ENCODE measurements at regions not wholly inside any gene's neighbourhood (a gene's known extent, or its start where the extent isn't known, plus 50 kb on each side); places are given as distances from the start of the nearest gene placed in this dataset.

- no peak for TF ChIP-seq CTCF (IDR thresholded peaks at IDR 0.05; ENCODE audit: extremely low read depth, insufficient read depth, missing control alignments)
- in situ Hi-C loops (cut with MboI; ENCODE audit: low pct_unique_long_range_greater_than_20kb, low sequenced_read_pairs, unreplicated experiment), result no loop called here
- no peak for DNase-seq (ENCODE audit: low spot score)
Observed at GRCh38 chr5:167801999-167802398, 489.4 kb upstream of the WWC1 start.

GRCh38 chr5:167802755-167803431, 488.6 kb upstream of the WWC1 start:
- in situ Hi-C loops (cut with MboI; ENCODE audit: low pct_unique_long_range_greater_than_20kb, low sequenced_read_pairs, unreplicated experiment), result no loop called here
- DNase-seq (ENCODE audit: low spot score), result no peak
- TF ChIP-seq CTCF (IDR thresholded peaks at IDR 0.05; ENCODE audit: extremely low read depth, insufficient read depth, missing control alignments), result no peak

- in situ Hi-C loops (cut with MboI; ENCODE audit: low pct_unique_long_range_greater_than_20kb, low sequenced_read_pairs, unreplicated experiment), result no loop called here
- no peak for DNase-seq (ENCODE audit: low spot score)
- no peak for TF ChIP-seq CTCF (IDR thresholded peaks at IDR 0.05; ENCODE audit: extremely low read depth, insufficient read depth, missing control alignments)
Observed at GRCh38 chr5:167804512-167805220, 486.8 kb upstream of the WWC1 start.

- no peak for TF ChIP-seq CTCF (IDR thresholded peaks at IDR 0.05; ENCODE audit: extremely low read depth, insufficient read depth, missing control alignments)
- no peak for DNase-seq (ENCODE audit: low spot score)
- in situ Hi-C loops (cut with MboI; ENCODE audit: low pct_unique_long_range_greater_than_20kb, low sequenced_read_pairs, unreplicated experiment), result no loop called here
Observed at GRCh38 chr5:167810573-167810972, 480.9 kb upstream of the WWC1 start.

GRCh38 chr5:167812871-167813270, 478.6 kb upstream of the WWC1 start:
- DNase-seq (ENCODE audit: low spot score), result no peak
- no peak for TF ChIP-seq CTCF (IDR thresholded peaks at IDR 0.05; ENCODE audit: extremely low read depth, insufficient read depth, missing control alignments)
- in situ Hi-C loops (cut with MboI; ENCODE audit: low pct_unique_long_range_greater_than_20kb, low sequenced_read_pairs, unreplicated experiment), result no loop called here

GRCh38 chr5:167813389-167813788, 478.1 kb upstream of the WWC1 start:
- no peak for TF ChIP-seq CTCF (IDR thresholded peaks at IDR 0.05; ENCODE audit: extremely low read depth, insufficient read depth, missing control alignments)
- in situ Hi-C loops (cut with MboI; ENCODE audit: low pct_unique_long_range_greater_than_20kb, low sequenced_read_pairs, unreplicated experiment), result no loop called here
- no peak for DNase-seq (ENCODE audit: low spot score)
